Activated naive CD8-positive, alpha-beta T cell treated with anti-CD3 and anti-CD28 coated beads, Interleukin-2, amount 50 U/mL, for 24 hours (primary cell): ENCODE measurements at regions not wholly inside any gene's neighbourhood (a gene's known extent, or its start where the extent isn't known, plus 50 kb on each side); places are given as distances from the start of the nearest gene placed in this dataset.

ENCODE experiments used
- ATAC-seq: fragments of 150-1000 bp; cut with Tn5 transposase; one replicate; pipeline ENCODE4 v1.10.0; 2021
- DNase-seq: peaks from one replicate; pipeline ENCODE4 v3.0.0; 2021
- H3K27ac Mint-ChIP-seq: one replicate; pipeline ENCODE4 v1.8.0; 2021; ENCODE audit warnings: mild to moderate bottlenecking, mixed read lengths
- H3K27me3 Mint-ChIP-seq: one replicate; pipeline ENCODE4 v1.8.0; 2021; ENCODE audit warnings: mixed read lengths
- H3K36me3 Mint-ChIP-seq: one replicate; pipeline ENCODE4 v1.8.0; 2021; ENCODE audit warnings: low read depth, mixed read lengths
- H3K4me1 Mint-ChIP-seq: one replicate; pipeline ENCODE4 v1.8.0; 2021; ENCODE audit warnings: mixed read lengths
- H3K4me3 Mint-ChIP-seq: one replicate; pipeline ENCODE4 v1.8.0; 2021; ENCODE audit warnings: mild to moderate bottlenecking, moderate library complexity, mixed read lengths
- H3K9me3 Mint-ChIP-seq: one replicate; pipeline ENCODE4 v1.8.0; 2021; ENCODE audit warnings: mixed read lengths

DNA sequence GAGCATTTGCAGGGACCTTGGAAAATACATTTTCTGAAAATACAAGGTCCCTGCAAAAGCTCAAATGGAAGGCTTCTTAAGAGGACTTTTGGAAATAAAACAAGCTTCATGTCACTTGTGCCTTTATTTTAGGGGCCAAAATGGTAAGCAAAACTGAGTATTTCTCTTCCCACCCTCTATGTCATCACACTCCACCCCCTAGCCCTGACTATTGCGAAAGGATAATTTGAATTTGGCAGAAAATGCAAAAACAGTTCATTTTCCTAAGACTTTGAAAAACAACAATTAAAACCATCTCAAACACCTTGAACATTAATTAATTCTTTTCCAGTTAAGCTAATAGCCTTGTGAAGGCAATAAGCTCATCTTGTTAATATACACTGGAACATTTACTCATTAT, 201.7 kb downstream of the TM2D1 start:
- Mint-ChIP-seq H3K27me3 (peaks cover 6% of the 10 kb centered on the region), H3K27ac (no peak overlapping the region), H3K4me3 (no peak overlapping the region), H3K4me1 (no peaks in the 10 kb centered on the region), H3K9me3 (no peaks in the 10 kb centered on the region), H3K36me3 (no peaks in the 10 kb centered on the region)
- no peak for ATAC-seq
- DNase-seq: no peak

DNA sequence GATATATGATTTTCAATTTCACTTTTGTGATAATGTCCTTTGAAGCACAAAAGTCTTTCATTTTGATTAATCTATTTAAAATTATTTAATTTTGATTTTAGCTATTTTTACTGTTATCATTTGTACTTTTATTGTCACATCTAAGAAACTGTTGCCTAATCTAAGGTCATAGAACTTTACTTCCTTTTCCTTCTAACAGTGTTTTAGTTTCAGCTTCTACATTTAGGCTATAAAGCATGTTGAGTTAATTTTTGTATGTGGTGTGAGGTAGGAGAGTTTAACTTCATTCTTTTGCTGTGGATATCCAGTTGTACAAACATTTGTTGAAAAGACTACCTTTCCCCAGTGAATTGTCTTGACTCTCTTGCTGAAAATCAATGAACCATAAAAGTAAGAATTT, 204.5 kb downstream of the TM2D1 start:
- H3K27me3 Mint-ChIP-seq: peaks cover 4% of the 10 kb centered on the region
- no peaks in the 10 kb centered on the region for H3K36me3 Mint-ChIP-seq
- H3K27ac Mint-ChIP-seq: no peak overlapping the region
- no peak overlapping the region for H3K4me3 Mint-ChIP-seq
- ATAC-seq (no peak), DNase-seq (no peak)
- H3K4me1 Mint-ChIP-seq: no peaks in the 10 kb centered on the region
- H3K9me3 Mint-ChIP-seq: no peaks in the 10 kb centered on the region

DNA sequence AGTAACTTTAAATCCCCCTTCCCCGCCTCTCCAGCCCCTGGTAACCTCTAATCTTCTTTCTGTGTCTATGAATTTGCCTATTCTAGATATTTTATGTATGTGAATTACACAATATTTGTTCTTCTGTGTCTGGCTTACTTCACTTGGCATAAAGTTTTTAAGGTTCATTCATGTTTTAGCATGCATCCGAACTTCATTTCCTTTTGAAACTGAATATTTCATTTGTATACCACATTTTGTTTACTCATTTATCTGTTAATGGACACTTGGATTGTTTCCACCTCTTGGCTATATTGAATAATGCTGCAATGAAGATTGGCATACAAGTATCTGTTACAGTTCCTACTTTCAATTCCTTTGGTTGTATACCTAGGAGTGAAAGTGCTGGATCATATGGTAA, 205.3 kb downstream of the TM2D1 start:
- no peaks in the 10 kb centered on the region for H3K4me1 Mint-ChIP-seq

DNA sequence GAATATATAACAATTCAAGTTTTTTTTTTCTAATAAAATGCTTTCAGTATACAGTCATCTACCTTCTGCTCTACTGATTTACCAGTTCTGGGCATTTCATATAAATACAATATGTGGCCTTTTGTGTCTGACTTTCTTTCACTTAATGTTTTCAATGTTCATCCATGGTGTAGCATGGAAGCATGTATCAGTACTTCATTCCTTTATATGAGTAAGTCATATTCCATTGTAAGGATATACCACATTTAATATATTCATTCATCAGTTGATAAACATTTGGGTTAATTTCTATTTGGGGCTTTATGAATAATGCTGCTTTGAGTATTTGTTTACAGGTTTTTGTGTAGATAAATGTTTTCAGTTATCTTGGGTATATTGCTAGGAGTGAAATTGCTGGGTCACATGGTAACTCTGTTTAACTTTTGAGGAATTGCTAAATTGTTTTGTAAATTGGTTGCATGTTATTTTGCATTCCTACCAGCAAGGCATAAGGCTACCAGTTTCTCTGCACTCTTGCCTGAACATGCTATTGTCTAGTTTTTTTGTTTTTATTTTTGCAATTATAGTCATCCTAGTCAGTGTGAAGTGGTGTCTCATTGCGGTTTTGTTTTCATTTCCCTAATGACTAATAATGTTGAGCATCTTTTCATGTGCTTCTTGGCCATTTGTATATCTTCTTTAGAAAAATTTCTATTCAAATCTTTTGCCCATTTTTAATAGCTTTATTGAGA, 206.1 kb downstream of the TM2D1 start:
- ATAC-seq: no peak
- Mint-ChIP-seq H3K27ac (no peak overlapping the region), H3K4me3 (no peak overlapping the region), H3K4me1 (no peaks in the 10 kb centered on the region), H3K27me3 (peaks cover 4% of the 10 kb centered on the region), H3K9me3 (no peaks in the 10 kb centered on the region), H3K36me3 (no peaks in the 10 kb centered on the region)
- DNase-seq: no peak

More for the DNA sequence above, 205.3 kb downstream of the TM2D1 start:
- no peak for DNase-seq
- no peak overlapping the region for H3K4me3 Mint-ChIP-seq
- H3K27ac Mint-ChIP-seq: no peak overlapping the region
- no peaks in the 10 kb centered on the region for H3K36me3 Mint-ChIP-seq
- H3K9me3 Mint-ChIP-seq: no peaks in the 10 kb centered on the region
- ATAC-seq: no peak
- H3K27me3 Mint-ChIP-seq: peaks cover 4% of the 10 kb centered on the region

DNA sequence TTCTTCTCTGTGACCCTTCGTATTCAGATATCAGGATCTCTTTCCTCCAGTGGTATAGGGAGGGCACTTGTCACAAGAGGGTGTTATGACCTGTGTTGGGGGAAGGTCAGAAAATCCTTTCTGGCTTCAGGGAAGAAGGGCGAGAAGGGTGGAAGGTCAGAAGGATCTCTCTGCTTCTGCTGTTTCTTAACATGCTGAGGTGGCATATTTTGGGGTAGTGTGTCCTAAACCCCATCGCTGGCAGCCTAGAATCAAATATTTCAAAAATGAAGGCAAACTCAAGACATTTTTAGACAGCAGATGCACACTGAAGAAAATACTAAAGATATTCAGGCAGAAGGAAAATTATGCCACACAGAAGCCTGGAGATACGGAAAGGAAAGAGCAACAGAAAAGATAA, 207.6 kb downstream of the TM2D1 start:
- Mint-ChIP-seq H3K4me1 (no peaks in the 10 kb centered on the region), H3K36me3 (no peaks in the 10 kb centered on the region), H3K4me3 (no peak overlapping the region), H3K27me3 (no peaks in the 10 kb centered on the region), H3K27ac (no peak overlapping the region), H3K9me3 (no peaks in the 10 kb centered on the region)
- ATAC-seq (no peak), DNase-seq (no peak)

DNA sequence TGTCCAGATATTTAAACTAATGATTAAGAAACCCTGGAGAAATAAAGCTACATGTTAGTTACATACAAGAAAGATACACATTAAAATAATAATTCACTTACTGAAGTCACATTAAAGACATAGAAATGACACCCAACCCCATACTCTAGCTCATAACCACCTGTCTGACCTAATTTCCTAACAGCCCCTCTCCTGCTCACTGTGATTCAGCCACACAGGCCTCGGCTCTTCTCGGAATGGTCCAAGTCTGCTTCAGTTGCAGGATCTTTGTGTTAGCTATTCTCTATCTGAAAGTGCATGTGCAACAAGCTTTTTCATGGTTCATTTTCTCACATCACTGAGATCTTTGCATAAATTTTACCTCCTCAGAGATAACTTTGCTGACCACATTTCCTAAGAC, 209.8 kb downstream of the TM2D1 start:
- ATAC-seq: no peak
- Mint-ChIP-seq H3K4me3 (no peak overlapping the region), H3K4me1 (no peaks in the 10 kb centered on the region), H3K36me3 (no peaks in the 10 kb centered on the region), H3K27me3 (no peaks in the 10 kb centered on the region), H3K9me3 (no peaks in the 10 kb centered on the region), H3K27ac (no peak overlapping the region)
- no peak for DNase-seq
